H1 (cell line): ENCODE measurements at regions not wholly inside any gene's neighbourhood (a gene's known extent, or its start where the extent isn't known, plus 50 kb on each side); places are given as distances from the start of the nearest gene placed in this dataset.
A peak's percentile ranks its signal among the peaks of the same experiment; 100 is the strongest.

Experiments
- CTCF ChIA-PET: fragments of 300-600 bp; sonication (Branson Sonifier 250); formaldehyde crosslinking; loops from one replicate; lab custom pipeline; 2021; ENCODE audit not compliant: partially characterized antibody; lab: Charles Lee
- POLR2A ChIA-PET: fragments of 300-600 bp; sonication (Branson Sonifier 250); formaldehyde crosslinking; loops from one replicate; lab custom pipeline; 2021; ENCODE audit warnings: inconsistent platforms; ENCODE audit not compliant: partially characterized antibody; lab: Charles Lee
- DNase-seq, 2 experiments: peaks; one replicate each; pipeline versions ENCODE4 v3.0.0 to v3.0.0-alpha.2; 2010 to 2022; ENCODE audit warnings: low spot score in 2 of 2, low read depth in 1 of 2, mixed read lengths in 1 of 2
- FAIRE-seq: peaks from 2 replicates; lab custom pipeline; 2011; peaks lifted over from hg19 to GRCh38; lab: Jason Lieb, UNC
- H2AFZ ChIP-seq: 2 replicates; pipeline ENCODE4 v1.8.1; 2012; ENCODE audit warnings: low read length, inconsistent platforms
- H2AK5ac ChIP-seq: 2 replicates; pipeline ENCODE4 v1.6.1; 2013; ENCODE audit warnings: low read depth, low read length
- H2BK120ac ChIP-seq: replicated peaks from 2 replicates; pipeline ENCODE3; 2013; ENCODE audit warnings: low read depth, low read length, inconsistent platforms
- H2BK12ac ChIP-seq: 2 replicates; pipeline ENCODE4 v1.6.1; 2013; ENCODE audit warnings: low read depth, low read length
- H2BK15ac ChIP-seq: 2 replicates; pipeline ENCODE4 v1.6.1; 2013; ENCODE audit warnings: low read length
- H2BK20ac ChIP-seq: 2 replicates; pipeline ENCODE4 v1.6.1; 2013; ENCODE audit warnings: low read length
- H2BK5ac ChIP-seq: 2 replicates; pipeline ENCODE4 v1.6.1; 2013; ENCODE audit warnings: low read depth, low read length
- H3K14ac ChIP-seq: 2 replicates; pipeline ENCODE4 v1.6.1; 2013; ENCODE audit warnings: inconsistent platforms; ENCODE audit not compliant: insufficient read length
- H3K18ac ChIP-seq: 2 replicates; pipeline ENCODE4 v1.6.1; 2013; ENCODE audit warnings: low read length; ENCODE audit errors: extremely low read depth
- H3K23ac ChIP-seq: 2 replicates; pipeline ENCODE4 v1.6.1; 2013; ENCODE audit warnings: inconsistent platforms; ENCODE audit not compliant: insufficient read length
- H3K23me2 ChIP-seq: 2 replicates; pipeline ENCODE4 v1.6.1; 2013; ENCODE audit warnings: low read depth, low read length
- H3K27ac ChIP-seq: 2 replicates; pipeline ENCODE4 v1.6.1; 2011; ENCODE audit warnings: low read depth, low read length, inconsistent platforms
- H3K27me3 ChIP-seq, 4 experiments: replicated peaks in 1 of 4; 1 replicate in 1 of 4; 2 replicates in 3 of 4; pipeline versions ENCODE4 v1.6.1 to v1.8.1; 2011 to 2013; ENCODE audit warnings: low read length in 3 of 4, mild to moderate bottlenecking in 3 of 4, inconsistent platforms in 2 of 4, mixed read lengths in 2 of 4, moderate library complexity in 1 of 4; ENCODE audit not compliant: control insufficient read depth in 3 of 4, insufficient read depth in 3 of 4; ENCODE audit errors: extremely low read depth in 1 of 4
- H3K36me3 ChIP-seq, 4 experiments: 2 replicates each; pipeline versions ENCODE4 v1.6.1 to v1.8.1; 2011 to 2013; ENCODE audit warnings: mild to moderate bottlenecking in 4 of 4, low read length in 3 of 4, moderate library complexity in 2 of 4, control low read depth in 1 of 4, inconsistent platforms in 1 of 4; ENCODE audit not compliant: insufficient read depth in 4 of 4, control insufficient read depth in 2 of 4
- H3K4ac ChIP-seq: replicated peaks from 2 replicates; pipeline ENCODE3; 2013; ENCODE audit warnings: low read length, low read depth, mixed read lengths, inconsistent platforms; ENCODE audit not compliant: insufficient read length
- H3K4me1 ChIP-seq, 4 experiments: replicated peaks in 1 of 4; 1 replicate in 1 of 4; 2 replicates in 3 of 4; pipeline versions ENCODE4 v1.6.1 to v1.8.1; 2011 to 2013; ENCODE audit warnings: low read length in 3 of 4, inconsistent platforms in 2 of 4, mixed read lengths in 1 of 4; ENCODE audit not compliant: insufficient read depth in 4 of 4, control insufficient read depth in 3 of 4
- H3K4me2 ChIP-seq, 2 experiments: 2 replicates each; pipeline versions ENCODE4 v1.6.1 to v1.8.1; 2011 to 2013; ENCODE audit warnings: low read depth in 2 of 2, low read length in 2 of 2, control low read depth in 1 of 2, inconsistent platforms in 1 of 2, mild to moderate bottlenecking in 1 of 2; ENCODE audit not compliant: insufficient read depth in 1 of 2
- H3K4me3 ChIP-seq, 4 experiments: fragments of 200-600, 300-600 bp in 1 of 4; sonication (generic), shearing (Covaris generic), sonication (Bioruptor Twin) in 1 of 4; 2 replicates each; pipeline versions ENCODE4 v1.5.1 to v1.8.1; 2011 to 2016; ENCODE audit warnings: low read length in 4 of 4, low read depth in 3 of 4, control low read depth in 2 of 4, inconsistent platforms in 2 of 4, mild to moderate bottlenecking in 2 of 4, mixed read lengths in 1 of 4, moderate library complexity in 1 of 4; ENCODE audit not compliant: insufficient read depth in 2 of 4; ENCODE audit errors: extremely low read depth in 1 of 4
- H3K56ac ChIP-seq: replicated peaks from 2 replicates; pipeline ENCODE3; 2013; ENCODE audit warnings: low read depth, mild to moderate bottlenecking, mixed read lengths, low read length, inconsistent platforms; ENCODE audit not compliant: insufficient read length
- H3K79me1 ChIP-seq: 2 replicates; pipeline ENCODE4 v1.6.1; 2013; ENCODE audit warnings: low read depth, low read length, control low read depth
- H3K79me2 ChIP-seq, 2 experiments: 2 replicates each; pipeline versions ENCODE4 v1.6.1 to v1.8.1; 2012 to 2013; ENCODE audit warnings: low read length in 2 of 2, mild to moderate bottlenecking in 2 of 2, inconsistent platforms in 1 of 2; ENCODE audit not compliant: insufficient read depth in 2 of 2, control insufficient read depth in 1 of 2
- H3K9ac ChIP-seq, 4 experiments: replicated peaks in 1 of 4; 1 replicate in 1 of 4; 2 replicates in 3 of 4; pipeline versions ENCODE4 v1.6.1 to v1.8.1; 2011 to 2013; ENCODE audit warnings: low read depth in 3 of 4, low read length in 3 of 4, control low read depth in 2 of 4, mild to moderate bottlenecking in 2 of 4, moderate library complexity in 2 of 4, inconsistent platforms in 1 of 4; ENCODE audit errors: extremely low read depth in 1 of 4
- H3K9me3 ChIP-seq, 2 experiments: 2 replicates each; pipeline versions ENCODE4 v1.6.1 to v1.8.1; 2012 to 2013; ENCODE audit warnings: mild to moderate bottlenecking in 2 of 2, moderate library complexity in 2 of 2, control low read depth in 1 of 2, inconsistent platforms in 1 of 2, low read depth in 1 of 2, low read length in 1 of 2, mixed read lengths in 1 of 2; ENCODE audit not compliant: insufficient read depth in 2 of 2
- H4K20me1 ChIP-seq, 2 experiments: replicated peaks in 1 of 2; 2 replicates each; pipeline versions ENCODE3 to v1.8.1; 2011 to 2013; ENCODE audit warnings: inconsistent platforms in 2 of 2, low read length in 2 of 2, mild to moderate bottlenecking in 1 of 2; ENCODE audit not compliant: insufficient read depth in 2 of 2, control insufficient read depth in 1 of 2
- H4K5ac ChIP-seq: 2 replicates; pipeline ENCODE4 v1.6.1; 2013; ENCODE audit warnings: low read length, low read depth, mixed read lengths, inconsistent platforms; ENCODE audit not compliant: insufficient read length
- H4K8ac ChIP-seq: 2 replicates; pipeline ENCODE4 v1.8.0; 2013; ENCODE audit warnings: mild to moderate bottlenecking, moderate library complexity, low read length, inconsistent platforms; ENCODE audit not compliant: insufficient read depth; ENCODE audit errors: extremely low read depth
- H4K91ac ChIP-seq: replicated peaks from 2 replicates; pipeline ENCODE3; 2013; ENCODE audit warnings: low read length, mixed read lengths, inconsistent platforms; ENCODE audit not compliant: insufficient read length
- ASH2L ChIP-seq: fragments of 200-600, 300-600 bp; sonication (generic); IDR thresholded peaks from one replicate; pipeline ENCODE4 v1.7.1; 2017; ENCODE audit warnings: low read length
- CBX8 ChIP-seq: fragments of 300-800, 300-1000 bp; sonication (generic); IDR thresholded peaks from 2 replicates; pipeline ENCODE4 v1.7.1; 2016; ENCODE audit warnings: low read depth, low read length, borderline replicate concordance
- EP300 ChIP-seq, 2 experiments: IDR thresholded peaks; 1 replicate in 1 of 2; 2 replicates in 1 of 2; pipeline ENCODE4 v1.6.1; 2011 to 2012; ENCODE audit warnings: low read depth in 2 of 2, low read length in 2 of 2, mild to moderate bottlenecking in 2 of 2, borderline replicate concordance in 1 of 2, inconsistent platforms in 1 of 2, moderate library complexity in 1 of 2
- GTF2F1 ChIP-seq: IDR thresholded peaks from 2 replicates; pipeline ENCODE4 v1.6.1; 2012; ENCODE audit warnings: low read depth, low read length, improper control_type of control experiment, borderline replicate concordance
- KDM5A ChIP-seq: fragments of 200-600 bp; IDR thresholded peaks from 2 replicates; pipeline ENCODE4 v1.7.1; 2012; ENCODE audit warnings: mild to moderate bottlenecking, low read length, inconsistent platforms, mixed read lengths
- POLR2AphosphoS5 ChIP-seq: IDR thresholded peaks from 2 replicates; pipeline ENCODE4 v1.6.1; 2011; ENCODE audit warnings: low read depth, low read length
- TBP ChIP-seq: IDR thresholded peaks from 2 replicates; pipeline ENCODE4 v1.6.1; 2011; ENCODE audit warnings: low read depth, low read length, improper control_type of control experiment
- YY1 ChIP-seq: IDR thresholded peaks from 2 replicates; pipeline ENCODE4 v1.6.1; 2011; ENCODE audit warnings: low read depth, mild to moderate bottlenecking, low read length
- WGBS, 2 experiments: shearing (Covaris generic) in 1 of 2; methylation state at CpG; one replicate each; pipeline versions ENCODE4 v1.1.6 to v1.1.7; 2013 to 2015; ENCODE audit warnings: low lambda C conversion rate in 2 of 2, mixed read lengths in 2 of 2, inconsistent platforms in 1 of 2, low coverage in 1 of 2, missing lambda C conversion rate in 1 of 2; ENCODE audit not compliant: insufficient replicate concordance in 2 of 2, insufficient coverage in 1 of 2, insufficient read length in 1 of 2; ENCODE audit errors: extremely low coverage in 1 of 2, missing lambda C conversion rate in 1 of 2; 5-methylcytosine and 5-hydroxymethylcytosine counted together
- TF ChIP-seq, protein P1 (sequence below): IDR thresholded peaks from 2 replicates; pipeline ENCODE4 v1.6.1; 2011; ENCODE audit warnings: low read depth, mild to moderate bottlenecking, low read length; ENCODE audit not compliant: insufficient read depth

DNA sequence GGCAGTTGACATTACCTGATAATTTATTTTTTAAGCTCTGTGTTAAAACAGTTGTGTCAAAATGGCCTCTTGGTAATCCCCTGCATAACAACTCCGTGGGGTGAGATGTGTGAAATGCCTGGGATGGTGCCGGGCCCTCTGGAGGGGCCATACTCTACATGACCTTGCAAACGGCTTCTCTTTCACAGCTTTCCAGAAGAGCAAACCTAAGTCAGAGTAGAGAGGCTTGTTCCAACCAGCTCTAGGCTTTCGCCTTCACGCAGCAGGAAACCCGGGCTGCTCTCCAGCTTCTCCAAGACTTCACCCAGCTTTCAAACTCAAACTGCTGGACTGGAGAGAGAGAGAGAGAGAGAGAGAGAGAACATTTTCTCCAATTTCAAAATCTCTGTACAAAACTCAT is 120.1 kb downstream of the SNX18 start:
- TF ChIP-seq YY1: peak; percentile 61; the same call in 1 of the 2 replicates
- TF ChIP-seq GTF2F1: no peak
- no peak for TF ChIP-seq TBP
- no peak for TF ChIP-seq KDM5A
- no peak for TF ChIP-seq ASH2L
- no peak for TF ChIP-seq CBX8
- TF ChIP-seq, protein P1, sequence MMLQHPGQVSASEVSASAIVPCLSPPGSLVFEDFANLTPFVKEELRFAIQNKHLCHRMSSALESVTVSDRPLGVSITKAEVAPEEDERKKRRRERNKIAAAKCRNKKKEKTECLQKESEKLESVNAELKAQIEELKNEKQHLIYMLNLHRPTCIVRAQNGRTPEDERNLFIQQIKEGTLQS: no peak
- no peak for TF ChIP-seq POLR2AphosphoS5
- no peak for TF ChIP-seq EP300 (IDR thresholded peaks at IDR 0.05; ENCODE audit: borderline replicate concordance in 1 of 2, low read depth in 2 of 2, low read length in 2 of 2)
- TF ChIP-seq, all 59 proteins: peak for 1
- no peak overlapping the region for H2BK20ac ChIP-seq
- H4K91ac ChIP-seq: no peak overlapping the region
- FAIRE-seq (no peak), DNase-seq (no peak)
- no peak overlapping the region for H3K56ac ChIP-seq
- H3K9ac ChIP-seq: no peak overlapping the region
- no peaks in the 10 kb centered on the region for H4K20me1 ChIP-seq
- H2AK5ac ChIP-seq: no peak overlapping the region
- H2BK5ac ChIP-seq: no peak overlapping the region
- WGBS, 2 experiments: 91% methylated on average over 6 of the region's 6 CpGs; no CpG with 5 or more reads in 1 of the 2 experiments
- no peaks in the 10 kb centered on the region for H3K9me3 ChIP-seq
- H3K79me2 ChIP-seq: no peaks in the 10 kb centered on the region
- no peak overlapping the region for H2BK120ac ChIP-seq
- ChIA-PET POLR2A (no interaction called here), CTCF (interaction anchor here (0.7 to 1.4 kb wide), 4 partner anchors 11 to 28 kb away, joined by 3 to 5 read pairs (median 4); no protein-coding TSS in a partner anchor)
- H3K4me3 ChIP-seq: no peak overlapping the region
- H3K4me2 ChIP-seq: no peak overlapping the region
- H3K36me3 ChIP-seq: no peaks in the 10 kb centered on the region
- H2BK15ac ChIP-seq: no peak overlapping the region
- peak overlapping the region; percentile 62; the same call in 1 of the 2 replicates for H2AFZ ChIP-seq
- H3K27ac ChIP-seq: no peak overlapping the region
- no peak overlapping the region for H3K14ac ChIP-seq
- H3K79me1 ChIP-seq: no peaks in the 10 kb centered on the region
- H3K4me1 ChIP-seq: no peaks in the 10 kb centered on the region; a peak in 1 of 7 replicates
- no peak overlapping the region for H3K23ac ChIP-seq
- no peak overlapping the region for H4K5ac ChIP-seq
- no peak overlapping the region for H3K18ac ChIP-seq
- H4K8ac ChIP-seq: no peak overlapping the region; the same call in 1 of the 2 replicates
- no peaks in the 10 kb centered on the region for H3K23me2 ChIP-seq
- no peak overlapping the region for H3K4ac ChIP-seq
- no peak overlapping the region for H2BK12ac ChIP-seq
- no peaks in the 10 kb centered on the region for H3K27me3 ChIP-seq
